CD14-positive monocyte (primary cell): ENCODE measurements at regions not wholly inside any gene's neighbourhood (a gene's known extent, or its start where the extent isn't known, plus 50 kb on each side); places are given as distances from the start of the nearest gene placed in this dataset.
"Not testable (repeated sequence)": the region's sequence is repeated elsewhere in the genome, so short reads cannot be mapped to it uniquely, and the experiment has no call there.

Source experiments
- DNase-seq, 3 donors: peaks; one replicate each; pipeline ENCODE4 v3.0.0-alpha.2; 2011 to 2022
- H2AFZ ChIP-seq: 2 replicates; pipeline ENCODE4 v1.6.0; 2012; ENCODE audit warnings: mild to moderate bottlenecking, low read depth, low read length, inconsistent platforms; ENCODE audit not compliant: insufficient read depth, poor library complexity, severe bottlenecking
- H3K27ac ChIP-seq, 2 donors: 1 replicate in 1 of 2; 2 replicates in 1 of 2; pipeline ENCODE4 v1.5.1; 2012 to 2013; ENCODE audit warnings: low read length in 2 of 2, control low read depth in 1 of 2, inconsistent platforms in 1 of 2, low read depth in 1 of 2, mild to moderate bottlenecking in 1 of 2
- H3K27me3 ChIP-seq, 2 donors: one replicate each; pipeline versions ENCODE4 v1.6.0 to v1.6.1; 2011 to 2013; ENCODE audit warnings: low read length in 2 of 2; ENCODE audit not compliant: control insufficient read depth in 2 of 2, insufficient read depth in 2 of 2
- H3K36me3 ChIP-seq, 2 donors: replicated peaks in 1 of 2; 1 replicate in 1 of 2; 2 replicates in 1 of 2; pipeline versions ENCODE4 v1.5.1 to v1.6.1; 2012 to 2013; ENCODE audit warnings: low read length in 2 of 2, control low read depth in 1 of 2, inconsistent platforms in 1 of 2, mild to moderate bottlenecking in 1 of 2; ENCODE audit not compliant: insufficient read depth in 2 of 2, control insufficient read depth in 1 of 2
- H3K4me1 ChIP-seq, 2 donors: 1 replicate in 1 of 2; 2 replicates in 1 of 2; pipeline versions ENCODE4 v1.5.1 to v1.6.1; 2012 to 2013; ENCODE audit warnings: low read length in 2 of 2, control low read depth in 1 of 2, inconsistent platforms in 1 of 2, mild to moderate bottlenecking in 1 of 2, moderate library complexity in 1 of 2; ENCODE audit not compliant: insufficient read depth in 2 of 2, control insufficient read depth in 1 of 2
- H3K4me2 ChIP-seq: replicated peaks from 2 replicates; pipeline ENCODE3; 2012; ENCODE audit warnings: low read length, moderate library complexity, mild to moderate bottlenecking; ENCODE audit not compliant: poor library complexity, severe bottlenecking; ENCODE audit errors: extremely low read depth
- H3K4me3 ChIP-seq, 3 experiments: fragments of 200-600 bp in 1 of 3; sonication (generic) in 1 of 3; replicated peaks in 1 of 3; 1 replicate in 2 of 3; 2 replicates in 1 of 3; pipeline ENCODE4 v1.5.1; 2011 to 2013; ENCODE audit warnings: low read length in 3 of 3, mild to moderate bottlenecking in 3 of 3, control low read depth in 2 of 3, low read depth in 2 of 3, inconsistent platforms in 1 of 3, moderate library complexity in 1 of 3
- H3K79me2 ChIP-seq: 2 replicates; pipeline ENCODE4 v1.6.0; 2012; ENCODE audit warnings: mild to moderate bottlenecking, control low read depth, inconsistent platforms, low read length, moderate library complexity; ENCODE audit not compliant: insufficient read depth
- H3K9ac ChIP-seq: 2 replicates; pipeline ENCODE4 v1.6.0; 2017; ENCODE audit warnings: low read length, mild to moderate bottlenecking; ENCODE audit not compliant: insufficient read depth, poor library complexity, severe bottlenecking
- H3K9me3 ChIP-seq, 2 donors: replicated peaks in 1 of 2; 1 replicate in 1 of 2; 2 replicates in 1 of 2; pipeline versions ENCODE4 v1.5.1 to v1.6.1; 2012 to 2013; ENCODE audit warnings: low read length in 2 of 2, control low read depth in 1 of 2; ENCODE audit not compliant: control insufficient read depth in 1 of 2, insufficient read depth in 1 of 2
- H4K20me1 ChIP-seq: 2 replicates; pipeline ENCODE4 v1.6.0; 2012; ENCODE audit warnings: mild to moderate bottlenecking, low read length, control low read depth, moderate library complexity; ENCODE audit not compliant: insufficient read depth
- H3K27ac Mint-ChIP-seq, 7 donors: one replicate each; pipeline ENCODE4 v1.8.0; 2020; ENCODE audit warnings: mild to moderate bottlenecking in 7 of 7, mixed read lengths in 7 of 7, moderate library complexity in 6 of 7, inconsistent platforms in 2 of 7
- H3K27me3 Mint-ChIP-seq, 3 donors: one replicate each; pipeline ENCODE4 v1.8.0; 2021 to 2022; ENCODE audit warnings: low read depth in 3 of 3, mild to moderate bottlenecking in 3 of 3, mixed read lengths in 3 of 3, moderate library complexity in 3 of 3, inconsistent platforms in 1 of 3
- H3K36me3 Mint-ChIP-seq, 2 donors: one replicate each; pipeline ENCODE4 v1.8.0; 2020; ENCODE audit warnings: mixed read lengths in 2 of 2, inconsistent platforms in 1 of 2, mild to moderate bottlenecking in 1 of 2
- H3K4me1 Mint-ChIP-seq: one replicate; pipeline ENCODE4 v1.8.0; 2020; ENCODE audit warnings: mild to moderate bottlenecking, mixed read lengths
- H3K4me3 Mint-ChIP-seq, 2 donors: one replicate each; pipeline ENCODE4 v1.8.0; 2020; ENCODE audit warnings: mild to moderate bottlenecking in 2 of 2, mixed read lengths in 2 of 2, moderate library complexity in 1 of 2
- H3K9me3 Mint-ChIP-seq, 7 donors: one replicate each; pipeline ENCODE4 v1.8.0; 2020 to 2022; ENCODE audit warnings: mixed read lengths in 7 of 7, mild to moderate bottlenecking in 6 of 7, moderate library complexity in 6 of 7, inconsistent platforms in 2 of 7
- CTCF ChIP-seq: fragments of 200-600 bp; IDR thresholded peaks from one replicate; pipeline ENCODE4 v1.8.0; 2022; ENCODE audit warnings: antibody characterized with exemption, mild to moderate bottlenecking
- WGBS: methylation state at CpG from one replicate; pipeline ENCODE4 v1.1.5; 2013; ENCODE audit warnings: missing lambda C conversion rate; ENCODE audit not compliant: insufficient coverage; 5-methylcytosine and 5-hydroxymethylcytosine counted together
- intact Hi-C, 2 donors: fragments of 100-400 bp; cut with micrococcal nuclease; formaldehyde crosslinking; loops; one replicate each; pipeline versions ENCODE4 v1.15.0 to v1.15.1; 2023

- peaks cover 7 to 19% (median 12%) of the 10 kb centered on the region in 7 donors for H3K9me3 Mint-ChIP-seq
- H4K20me1 ChIP-seq, result no peaks in the 10 kb centered on the region
- no peak overlapping the region for H3K27ac ChIP-seq
- DNase-seq, result no peak
- H3K9me3 ChIP-seq, result peaks cover 0 to 5% of the 10 kb centered on the region in 2 donors
- no peak overlapping the region for H2AFZ ChIP-seq
- no peaks in the 10 kb centered on the region for H3K4me1 ChIP-seq
- H3K4me3 ChIP-seq, result no peak overlapping the region
- no peak overlapping the region for H3K4me2 ChIP-seq
- H3K4me3 Mint-ChIP-seq, result no peak overlapping the region
- intact Hi-C loops, result no loop called here
- no peaks in the 10 kb centered on the region for H3K36me3 Mint-ChIP-seq
- H3K27me3 Mint-ChIP-seq, result peaks cover 6 to 14% (median 9%) of the 10 kb centered on the region in 3 donors
- H3K79me2 ChIP-seq, result no peaks in the 10 kb centered on the region
- H3K9ac ChIP-seq, result no peak overlapping the region
- TF ChIP-seq CTCF, result no peak
- H3K27me3 ChIP-seq, result no peaks in the 10 kb centered on the region
- H3K4me1 Mint-ChIP-seq, result no peaks in the 10 kb centered on the region
- no peaks in the 10 kb centered on the region for H3K36me3 ChIP-seq
- 18% methylated on average over 7 of the region's 9 CpGs for WGBS
- no peak overlapping the region for H3K27ac Mint-ChIP-seq
Observed at GRCh38 chr17:79556271-79556670, 54.6 kb downstream of the RBFOX3 start.

GRCh38 chr17:79555543-79555942, 55.3 kb downstream of the RBFOX3 start:
- no peak for TF ChIP-seq CTCF
- Mint-ChIP-seq H3K36me3 (no peaks in the 10 kb centered on the region), H3K27me3 (peaks cover 5 to 14% (median 10%) of the 10 kb centered on the region in 3 donors), H3K4me1 (no peaks in the 10 kb centered on the region), H3K9me3 (peaks cover 7 to 22% (median 12%) of the 10 kb centered on the region in 7 donors), H3K27ac (no peak overlapping the region), H3K4me3 (no peak overlapping the region)
- Histone ChIP-seq H3K4me1 (no peaks in the 10 kb centered on the region), H4K20me1 (no peaks in the 10 kb centered on the region), H3K9ac (no peak overlapping the region), H3K4me3 (no peak overlapping the region), H2AFZ (no peak overlapping the region), H3K27ac (no peak overlapping the region), H3K9me3 (peaks cover 0 to 5% of the 10 kb centered on the region in 2 donors), H3K36me3 (no peaks in the 10 kb centered on the region), H3K4me2 (no peak overlapping the region), H3K79me2 (no peaks in the 10 kb centered on the region), H3K27me3 (no peaks in the 10 kb centered on the region)
- DNase-seq, result no peak
- intact Hi-C loops, result no loop called here
- 85% methylated on average over 3 of the region's 5 CpGs for WGBS

- H3K27ac Mint-ChIP-seq, H3K9me3 ChIP-seq, H3K27me3 ChIP-seq, H3K4me1 ChIP-seq, H3K79me2 ChIP-seq, H3K9ac ChIP-seq, H3K36me3 Mint-ChIP-seq, H3K4me1 Mint-ChIP-seq, intact Hi-C loops, H3K4me2 ChIP-seq, H3K27ac ChIP-seq, H3K4me3 ChIP-seq, H3K36me3 ChIP-seq, DNase-seq, H2AFZ ChIP-seq, H3K4me3 Mint-ChIP-seq, H4K20me1 ChIP-seq: not testable (repeated sequence)
- 88% methylated on average over 4 of the region's 5 CpGs for WGBS
- Mint-ChIP-seq H3K9me3 (peaks cover 7 to 22% (median 12%) of the 10 kb centered on the region in 7 donors), H3K27me3 (peaks cover 3 to 14% (median 10%) of the 10 kb centered on the region in 3 donors)
Observed at GRCh38 chr17:79554346-79554745, 56.5 kb downstream of the RBFOX3 start.
